ENCODE measurements at regions not wholly inside any gene's neighbourhood (a gene's known extent, or its start where the extent isn't known, plus 50 kb on each side); places are given as distances from the start of the nearest gene placed in this dataset.

GRCh38 chr20:18995455-18995854, 181.9 kb downstream of the SCP2D1 start:
- no peaks in the 10 kb centered on the region for H3K79me2 ChIP-seq (ENCODE audit: insufficient read depth, low read length)
- no TSS peak for BruUV-seq (replicated peaks)
- no peaks in the 10 kb centered on the region for H3K9me2 ChIP-seq (ENCODE audit: insufficient read depth)
- no peak overlapping the region for H2AFZ ChIP-seq (ENCODE audit: low read depth, low read length, poor library complexity, severe bottlenecking)
- intact Hi-C loops (cut with micrococcal nuclease): no loop called here
- no peaks in the 10 kb centered on the region for H3K4me1 ChIP-seq (ENCODE audit: control insufficient read depth in 1 of 2, insufficient read depth in 2 of 2, low read length in 2 of 2)
- H3K4me3 ChIP-seq (replicated peaks in 1 of 2; ENCODE audit: low read depth in 1 of 2, low read length in 2 of 2): no peak overlapping the region
- ChIA-PET CTCF (no interaction called here), RAD21 (ENCODE audit: low non-redundant PET in 1 of 2, low total read pairs in 2 of 2, uncharacterized antibody in 2 of 2, unreplicated experiment in 2 of 2) (no interaction called here), POLR2A (no interaction called here)
- H3K27me3 ChIP-seq (ENCODE audit: insufficient read depth, low read length): no peaks in the 10 kb centered on the region
- H3K36me3 ChIP-seq (ENCODE audit: control insufficient read depth in 1 of 2, insufficient read depth in 2 of 2, low read length in 2 of 2): no peaks in the 10 kb centered on the region
- H3K9me3 ChIP-seq (ENCODE audit: control insufficient read depth in 1 of 2, insufficient read depth in 1 of 2, low read depth in 1 of 2, low read length in 2 of 2): no peaks in the 10 kb centered on the region
- no peak overlapping the region for H3K9ac ChIP-seq (ENCODE audit: low read length)
- ATAC-seq (no peak), DNase-seq (ENCODE audit: low read depth, low spot score) (no peak)
- no peak overlapping the region for H3K4me2 ChIP-seq (ENCODE audit: low read length)
- no peaks in the 10 kb centered on the region for H4K20me1 ChIP-seq (ENCODE audit: insufficient read depth)
- TF ChIP-seq EZH2 (IDR thresholded peaks at IDR 0.05) (no peak), RAD21 (IDR thresholded peaks at IDR 0.05; ENCODE audit: low read depth) (no peak)
- TF ChIP-seq, protein P1, sequence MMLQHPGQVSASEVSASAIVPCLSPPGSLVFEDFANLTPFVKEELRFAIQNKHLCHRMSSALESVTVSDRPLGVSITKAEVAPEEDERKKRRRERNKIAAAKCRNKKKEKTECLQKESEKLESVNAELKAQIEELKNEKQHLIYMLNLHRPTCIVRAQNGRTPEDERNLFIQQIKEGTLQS (IDR thresholded peaks at IDR 0.05): no peak
- H3K27ac ChIP-seq (ENCODE audit: low read depth, low read length): no peak overlapping the region

DNA sequence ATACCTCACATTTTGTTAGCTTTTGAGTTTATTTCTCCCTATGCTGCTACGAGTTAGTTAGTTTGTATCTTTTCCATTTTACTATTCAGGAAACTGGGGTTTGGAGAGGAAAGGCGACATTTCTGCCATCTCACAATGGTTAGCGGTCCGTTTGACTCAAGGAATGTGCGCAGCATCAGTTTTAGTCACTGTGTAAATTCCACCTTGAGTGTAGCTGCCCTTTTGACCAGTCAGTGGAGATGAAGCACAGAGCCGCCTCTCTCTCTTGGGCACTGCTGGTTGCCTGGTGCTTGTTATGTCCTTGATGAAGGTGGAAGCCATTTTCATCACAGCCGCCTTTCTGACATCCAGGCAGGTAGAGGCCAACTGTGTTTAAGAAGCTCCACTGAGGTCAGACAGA, 185.5 kb downstream of the SCP2D1 start:
- no TSS peak for BruUV-seq (replicated peaks)
- Histone ChIP-seq H3K27ac (ENCODE audit: low read depth, low read length) (no peak overlapping the region), H3K4me2 (ENCODE audit: low read length) (no peak overlapping the region), H3K4me3 (replicated peaks in 1 of 2; ENCODE audit: low read depth in 1 of 2, low read length in 2 of 2) (no peak overlapping the region), H3K9me2 (ENCODE audit: insufficient read depth) (no peaks in the 10 kb centered on the region), H3K4me1 (ENCODE audit: control insufficient read depth in 1 of 2, insufficient read depth in 2 of 2, low read length in 2 of 2) (no peaks in the 10 kb centered on the region), H3K27me3 (ENCODE audit: insufficient read depth, low read length) (no peaks in the 10 kb centered on the region), H3K79me2 (ENCODE audit: insufficient read depth, low read length) (no peaks in the 10 kb centered on the region), H3K36me3 (ENCODE audit: control insufficient read depth in 1 of 2, insufficient read depth in 2 of 2, low read length in 2 of 2) (no peaks in the 10 kb centered on the region), H3K9ac (ENCODE audit: low read length) (no peak overlapping the region), H4K20me1 (ENCODE audit: insufficient read depth) (no peaks in the 10 kb centered on the region), H2AFZ (ENCODE audit: low read depth, low read length, poor library complexity, severe bottlenecking) (no peak overlapping the region), H3K9me3 (ENCODE audit: control insufficient read depth in 1 of 2, insufficient read depth in 1 of 2, low read depth in 1 of 2, low read length in 2 of 2) (no peaks in the 10 kb centered on the region)
- DNase-seq (ENCODE audit: low read depth, low spot score) (no peak), ATAC-seq (no peak)
- RAD21 ChIA-PET (ENCODE audit: low non-redundant PET in 1 of 2, low total read pairs in 2 of 2, uncharacterized antibody in 2 of 2, unreplicated experiment in 2 of 2): no interaction called here
- POLR2A ChIA-PET: no interaction called here
- intact Hi-C loops (cut with micrococcal nuclease): no loop called here
- CTCF ChIA-PET: no interaction called here
- TF ChIP-seq JUND (IDR thresholded peaks at IDR 0.05): no peak

DNA sequence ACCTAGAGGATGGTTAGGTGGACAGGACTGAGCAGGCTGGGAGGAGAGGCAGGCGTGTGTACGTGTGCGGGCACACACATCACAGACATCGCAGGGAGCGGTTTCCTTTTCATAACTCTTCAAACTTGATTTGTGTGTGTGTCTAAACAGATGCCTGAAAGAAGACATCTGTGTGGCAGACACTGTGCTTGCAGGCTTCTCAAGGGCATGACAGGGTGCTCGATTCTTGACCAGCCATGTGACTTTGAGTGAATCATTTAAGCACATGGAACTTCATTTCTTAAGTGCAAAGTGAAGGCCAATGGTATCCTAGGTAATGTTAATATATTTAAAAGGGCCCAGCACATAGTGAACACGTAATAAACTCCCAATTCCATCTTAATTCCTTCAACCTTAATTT, 186.5 kb downstream of the SCP2D1 start:
- Histone ChIP-seq H3K9ac (ENCODE audit: low read length) (no peak overlapping the region), H4K20me1 (ENCODE audit: insufficient read depth) (no peaks in the 10 kb centered on the region), H3K4me1 (ENCODE audit: control insufficient read depth in 1 of 2, insufficient read depth in 2 of 2, low read length in 2 of 2) (no peaks in the 10 kb centered on the region), H3K27ac (ENCODE audit: low read depth, low read length) (no peak overlapping the region), H3K27me3 (ENCODE audit: insufficient read depth, low read length) (no peaks in the 10 kb centered on the region), H2AFZ (ENCODE audit: low read depth, low read length, poor library complexity, severe bottlenecking) (no peak overlapping the region), H3K4me2 (ENCODE audit: low read length) (no peak overlapping the region), H3K9me3 (ENCODE audit: control insufficient read depth in 1 of 2, insufficient read depth in 1 of 2, low read depth in 1 of 2, low read length in 2 of 2) (no peaks in the 10 kb centered on the region), H3K36me3 (ENCODE audit: control insufficient read depth in 1 of 2, insufficient read depth in 2 of 2, low read length in 2 of 2) (no peaks in the 10 kb centered on the region), H3K79me2 (ENCODE audit: insufficient read depth, low read length) (no peaks in the 10 kb centered on the region), H3K4me3 (replicated peaks in 1 of 2; ENCODE audit: low read depth in 1 of 2, low read length in 2 of 2) (no peak overlapping the region), H3K9me2 (ENCODE audit: insufficient read depth) (no peaks in the 10 kb centered on the region)
- CTCF ChIA-PET: no interaction called here
- ATAC-seq: no peak
- no TSS peak for BruUV-seq (replicated peaks)
- RAD21 ChIA-PET (ENCODE audit: low non-redundant PET in 1 of 2, low total read pairs in 2 of 2, uncharacterized antibody in 2 of 2, unreplicated experiment in 2 of 2): no interaction called here
- TF ChIP-seq RAD21 (IDR thresholded peaks at IDR 0.05; ENCODE audit: low read depth): no peak
- no peak for TF ChIP-seq EGR1 (IDR thresholded peaks at IDR 0.05; ENCODE audit: low read depth)
- no peak for TF ChIP-seq POLR2AphosphoS5 (IDR thresholded peaks at IDR 0.05; ENCODE audit: low read depth, low read length)
- TF ChIP-seq, protein P1 (IDR thresholded peaks at IDR 0.05): no peak
- no peak for TF ChIP-seq EZH2phosphoT487 (IDR thresholded peaks at IDR 0.05; ENCODE audit: borderline replicate concordance)
- no peak for TF ChIP-seq ZNF274 (IDR thresholded peaks at IDR 0.05; ENCODE audit: low read depth, low read length)
- DNase-seq (ENCODE audit: low read depth, low spot score): no peak
- intact Hi-C loops (cut with micrococcal nuclease): no loop called here
- POLR2A ChIA-PET: no interaction called here
